HCT116 (cell line): ENCODE measurements at regions not wholly inside any gene's neighbourhood (a gene's known extent, or its start where the extent isn't known, plus 50 kb on each side); places are given as distances from the start of the nearest gene placed in this dataset.

Source experiments
- ATAC-seq: fragments of 200-7000 bp; cut with Tn5 transposase; 2 replicates; pipeline ENCODE4 v1.9.1; 2020; ENCODE audit warnings: mild to moderate bottlenecking, moderate library complexity
- BruUV-seq: library from RNA; stranded (reverse); fragments of 400-500 nt; replicated peaks from 2 replicates; lab custom pipeline; 2021; lab: Mats Ljungman, UMichigan
- CTCF ChIA-PET: fragments of 300-600 bp; sonication (Branson Sonifier 250); formaldehyde crosslinking; loops from one replicate; lab custom pipeline; 2021; ENCODE audit warnings: antibody characterized with exemption; lab: Charles Lee
- POLR2A ChIA-PET: fragments of 300-600, 350-600 bp; sonication (Branson Sonifier 250); formaldehyde crosslinking; loops from one replicate; lab custom pipeline; 2021; ENCODE audit warnings: antibody characterized with exemption; lab: Charles Lee
- RAD21 ChIA-PET, 2 experiments: fragments of 300-600 bp; sonication (Branson Sonifier 250); formaldehyde crosslinking; loops; one replicate each; lab custom pipeline; 2023; ENCODE audit warnings: low total read pairs in 2 of 2; ENCODE audit not compliant: uncharacterized antibody in 2 of 2, unreplicated experiment in 2 of 2, low non-redundant PET in 1 of 2; lab: Charles Lee
- DNase-seq: peaks from one replicate; pipeline ENCODE4 v3.0.0-alpha.2; 2010; ENCODE audit warnings: low read depth, low spot score
- H2AFZ ChIP-seq: fragments of 200-600 bp; shearing (Covaris generic), sonication (generic); 2 replicates; pipeline ENCODE4 v1.6.1; 2017; ENCODE audit warnings: low read depth, mixed run types, mixed read lengths, antibody characterized with exemption, low read length; ENCODE audit not compliant: poor library complexity, severe bottlenecking
- H3K27ac ChIP-seq: 2 replicates; pipeline ENCODE4 v1.5.1; 2012; ENCODE audit warnings: low read depth, low read length
- H3K27me3 ChIP-seq: fragments of 200-600 bp; sonication (generic); 2 replicates; pipeline ENCODE4 v1.6.1; 2016; ENCODE audit warnings: mixed run types, low read length, mixed read lengths; ENCODE audit not compliant: insufficient read depth
- H3K36me3 ChIP-seq, 2 experiments: fragments of 200-500 bp in 1 of 2; fragments of 200-600 bp in 1 of 2; sonication (Bioruptor generic) in 1 of 2; sonication (generic) in 1 of 2; 2 replicates each; pipeline versions ENCODE4 v1.5.1 to v1.6.1; 2014 to 2016; ENCODE audit warnings: low read length in 2 of 2, inconsistent platforms in 1 of 2, mixed read lengths in 1 of 2, mixed run types in 1 of 2; ENCODE audit not compliant: insufficient read depth in 2 of 2, control insufficient read depth in 1 of 2
- H3K4me1 ChIP-seq, 2 experiments: fragments of 200-600 bp in 1 of 2; sonication (generic) in 1 of 2; 2 replicates each; pipeline versions ENCODE4 v1.5.1 to v1.6.1; 2012 to 2017; ENCODE audit warnings: low read length in 2 of 2, inconsistent platforms in 1 of 2, mild to moderate bottlenecking in 1 of 2, mixed read lengths in 1 of 2, mixed run types in 1 of 2, moderate library complexity in 1 of 2; ENCODE audit not compliant: insufficient read depth in 2 of 2, control insufficient read depth in 1 of 2
- H3K4me2 ChIP-seq: fragments of 200-600 bp; sonication (generic); 2 replicates; pipeline ENCODE4 v1.6.1; 2017; ENCODE audit warnings: mixed run types, low read length, mixed read lengths
- H3K4me3 ChIP-seq, 2 experiments: fragments of 200-600 bp in 1 of 2; sonication (generic) in 1 of 2; replicated peaks in 1 of 2; 2 replicates each; pipeline ENCODE4 v1.5.1; 2011 to 2016; ENCODE audit warnings: low read length in 2 of 2, control low read depth in 1 of 2, low read depth in 1 of 2, mild to moderate bottlenecking in 1 of 2, mixed read lengths in 1 of 2, mixed run types in 1 of 2
- H3K79me2 ChIP-seq: fragments of 200-600 bp; sonication (generic); 2 replicates; pipeline ENCODE4 v1.6.1; 2017; ENCODE audit warnings: mild to moderate bottlenecking, mixed run types, low read length, moderate library complexity, mixed read lengths; ENCODE audit not compliant: insufficient read depth
- H3K9ac ChIP-seq: fragments of 200-600 bp; sonication (generic); 2 replicates; pipeline ENCODE4 v1.6.1; 2016; ENCODE audit warnings: low read length, mixed read lengths
- H3K9me2 ChIP-seq: fragments of 200-600 bp; sonication (generic), shearing (Covaris generic); 2 replicates; pipeline ENCODE4 v1.6.1; 2017; ENCODE audit warnings: mixed run types, mild to moderate bottlenecking, moderate library complexity; ENCODE audit not compliant: insufficient read depth
- H3K9me3 ChIP-seq, 2 experiments: fragments of 200-500 bp in 1 of 2; fragments of 200-600 bp in 1 of 2; sonication (Bioruptor generic) in 1 of 2; sonication (generic) in 1 of 2; 2 replicates each; pipeline ENCODE4 v1.6.1; 2014 to 2017; ENCODE audit warnings: low read length in 2 of 2, mixed read lengths in 2 of 2, inconsistent platforms in 1 of 2, low read depth in 1 of 2, mild to moderate bottlenecking in 1 of 2, mixed run types in 1 of 2, moderate library complexity in 1 of 2; ENCODE audit not compliant: control insufficient read depth in 1 of 2, insufficient read depth in 1 of 2
- H4K20me1 ChIP-seq: fragments of 200-600 bp; sonication (generic), shearing (Covaris generic); 2 replicates; pipeline ENCODE4 v1.6.1; 2017; ENCODE audit warnings: mixed run types, mild to moderate bottlenecking, moderate library complexity; ENCODE audit not compliant: insufficient read depth
- CBX3 ChIP-seq: IDR thresholded peaks from 2 replicates; pipeline ENCODE4 v1.6.1; 2012; ENCODE audit warnings: low read depth
- EZH2phosphoT487 ChIP-seq: fragments of 200-600 bp; IDR thresholded peaks from 2 replicates; pipeline ENCODE4 v1.6.1; 2018; ENCODE audit warnings: antibody characterized with exemption, borderline replicate concordance
- FOSL1 ChIP-seq: IDR thresholded peaks from 2 replicates; pipeline ENCODE4 v1.6.1; 2012; ENCODE audit warnings: low read depth
- SP1 ChIP-seq: IDR thresholded peaks from 2 replicates; pipeline ENCODE4 v1.6.1; 2012; ENCODE audit warnings: low read depth
- ZNF274 ChIP-seq: fragments of 200-500 bp; sonication (Bioruptor generic); IDR thresholded peaks from 2 replicates; pipeline ENCODE4 v1.6.1; 2014; ENCODE audit warnings: mild to moderate bottlenecking, low read depth, low read length, inconsistent platforms
- intact Hi-C: fragments of 100-400 bp; cut with micrococcal nuclease; formaldehyde crosslinking; loops from 2 replicates; pipeline ENCODE4 v1.10.0; 2022
- TF ChIP-seq, protein P1 (sequence below): IDR thresholded peaks from 2 replicates; pipeline ENCODE4 v1.6.1; 2012; ENCODE audit warnings: low read depth

- ATAC-seq, result no peak
- POLR2A ChIA-PET, result no interaction called here
- intact Hi-C loops, result no loop called here
- Histone ChIP-seq H3K4me2 (no peak overlapping the region), H3K9me3 (no peaks in the 10 kb centered on the region)
- no peak for TF ChIP-seq FOSL1
- no peak for TF ChIP-seq CBX3
- no peak for TF ChIP-seq EZH2phosphoT487
- TF ChIP-seq, protein P1, sequence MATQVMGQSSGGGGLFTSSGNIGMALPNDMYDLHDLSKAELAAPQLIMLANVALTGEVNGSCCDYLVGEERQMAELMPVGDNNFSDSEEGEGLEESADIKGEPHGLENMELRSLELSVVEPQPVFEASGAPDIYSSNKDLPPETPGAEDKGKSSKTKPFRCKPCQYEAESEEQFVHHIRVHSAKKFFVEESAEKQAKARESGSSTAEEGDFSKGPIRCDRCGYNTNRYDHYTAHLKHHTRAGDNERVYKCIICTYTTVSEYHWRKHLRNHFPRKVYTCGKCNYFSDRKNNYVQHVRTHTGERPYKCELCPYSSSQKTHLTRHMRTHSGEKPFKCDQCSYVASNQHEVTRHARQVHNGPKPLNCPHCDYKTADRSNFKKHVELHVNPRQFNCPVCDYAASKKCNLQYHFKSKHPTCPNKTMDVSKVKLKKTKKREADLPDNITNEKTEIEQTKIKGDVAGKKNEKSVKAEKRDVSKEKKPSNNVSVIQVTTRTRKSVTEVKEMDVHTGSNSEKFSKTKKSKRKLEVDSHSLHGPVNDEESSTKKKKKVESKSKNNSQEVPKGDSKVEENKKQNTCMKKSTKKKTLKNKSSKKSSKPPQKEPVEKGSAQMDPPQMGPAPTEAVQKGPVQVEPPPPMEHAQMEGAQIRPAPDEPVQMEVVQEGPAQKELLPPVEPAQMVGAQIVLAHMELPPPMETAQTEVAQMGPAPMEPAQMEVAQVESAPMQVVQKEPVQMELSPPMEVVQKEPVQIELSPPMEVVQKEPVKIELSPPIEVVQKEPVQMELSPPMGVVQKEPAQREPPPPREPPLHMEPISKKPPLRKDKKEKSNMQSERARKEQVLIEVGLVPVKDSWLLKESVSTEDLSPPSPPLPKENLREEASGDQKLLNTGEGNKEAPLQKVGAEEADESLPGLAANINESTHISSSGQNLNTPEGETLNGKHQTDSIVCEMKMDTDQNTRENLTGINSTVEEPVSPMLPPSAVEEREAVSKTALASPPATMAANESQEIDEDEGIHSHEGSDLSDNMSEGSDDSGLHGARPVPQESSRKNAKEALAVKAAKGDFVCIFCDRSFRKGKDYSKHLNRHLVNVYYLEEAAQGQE, result no peak
- no peak for TF ChIP-seq ZNF274
- TF ChIP-seq SP1, result no peak
- TF ChIP-seq, all 23 proteins: peak for 0
- H3K9ac ChIP-seq, result no peak overlapping the region
- H3K36me3 ChIP-seq, result no peaks in the 10 kb centered on the region
- no peak overlapping the region for H3K27ac ChIP-seq
- no peaks in the 10 kb centered on the region for H3K79me2 ChIP-seq
- H2AFZ ChIP-seq, result no peak overlapping the region
- ChIA-PET RAD21 (no interaction called here), CTCF (no interaction called here)
- no peaks in the 10 kb centered on the region for H4K20me1 ChIP-seq
- no TSS peak for BruUV-seq
- DNase-seq, result no peak
- no peak overlapping the region for H3K4me3 ChIP-seq
- H3K9me2 ChIP-seq, result no peaks in the 10 kb centered on the region
- H3K4me1 ChIP-seq, result no peaks in the 10 kb centered on the region
- peaks cover 19% of the 10 kb centered on the region; the same call in 1 of the 2 replicates for H3K27me3 ChIP-seq
Measured at GRCh38 chr15:69661446-69661845, 208.8 kb downstream of the RPLP1 start.
